22Rv1 (cell line): ENCODE measurements at regions not wholly inside any gene's neighbourhood (a gene's known extent, or its start where the extent isn't known, plus 50 kb on each side); places are given as distances from the start of the nearest gene placed in this dataset.

Experiments used
- ZFX ChIP-seq: fragments of 450-650 bp; IDR thresholded peaks from 2 replicates; pipeline ENCODE4 v1.6.1; 2017; ENCODE audit warnings: antibody characterized with exemption, borderline replicate concordance
- TF ChIP-seq, protein P1 (sequence below): fragments of 450-650 bp; IDR thresholded peaks from 2 replicates; pipeline ENCODE4 v1.5.1; 2017; ENCODE audit warnings: mild to moderate bottlenecking

DNA sequence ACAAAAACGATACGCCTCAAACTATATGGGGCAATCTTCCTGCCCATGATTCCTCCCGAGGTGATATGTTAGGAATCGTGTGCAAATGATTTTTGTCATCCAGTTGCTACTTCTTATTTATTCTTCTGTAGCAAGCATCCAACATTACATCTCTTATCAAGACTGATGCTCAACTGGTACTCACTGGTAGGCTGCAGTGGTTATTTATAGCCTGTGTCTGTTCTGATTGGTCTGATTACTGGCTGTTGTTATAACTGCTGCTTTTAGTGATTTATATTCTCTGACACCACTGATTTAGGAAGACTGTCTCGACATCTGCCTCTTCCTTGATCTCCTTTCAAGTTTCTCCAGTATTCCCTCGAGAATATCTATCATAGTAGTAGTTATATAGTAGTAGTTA is 165.8 kb downstream of the LARP7 start:
- TF ChIP-seq, protein P1, sequence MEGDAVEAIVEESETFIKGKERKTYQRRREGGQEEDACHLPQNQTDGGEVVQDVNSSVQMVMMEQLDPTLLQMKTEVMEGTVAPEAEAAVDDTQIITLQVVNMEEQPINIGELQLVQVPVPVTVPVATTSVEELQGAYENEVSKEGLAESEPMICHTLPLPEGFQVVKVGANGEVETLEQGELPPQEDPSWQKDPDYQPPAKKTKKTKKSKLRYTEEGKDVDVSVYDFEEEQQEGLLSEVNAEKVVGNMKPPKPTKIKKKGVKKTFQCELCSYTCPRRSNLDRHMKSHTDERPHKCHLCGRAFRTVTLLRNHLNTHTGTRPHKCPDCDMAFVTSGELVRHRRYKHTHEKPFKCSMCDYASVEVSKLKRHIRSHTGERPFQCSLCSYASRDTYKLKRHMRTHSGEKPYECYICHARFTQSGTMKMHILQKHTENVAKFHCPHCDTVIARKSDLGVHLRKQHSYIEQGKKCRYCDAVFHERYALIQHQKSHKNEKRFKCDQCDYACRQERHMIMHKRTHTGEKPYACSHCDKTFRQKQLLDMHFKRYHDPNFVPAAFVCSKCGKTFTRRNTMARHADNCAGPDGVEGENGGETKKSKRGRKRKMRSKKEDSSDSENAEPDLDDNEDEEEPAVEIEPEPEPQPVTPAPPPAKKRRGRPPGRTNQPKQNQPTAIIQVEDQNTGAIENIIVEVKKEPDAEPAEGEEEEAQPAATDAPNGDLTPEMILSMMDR: no peak
- TF ChIP-seq ZFX: no peak
